ENCODE measurements at regions not wholly inside any gene's neighbourhood (a gene's known extent, or its start where the extent isn't known, plus 50 kb on each side); places are given as distances from the start of the nearest gene placed in this dataset.

DNA sequence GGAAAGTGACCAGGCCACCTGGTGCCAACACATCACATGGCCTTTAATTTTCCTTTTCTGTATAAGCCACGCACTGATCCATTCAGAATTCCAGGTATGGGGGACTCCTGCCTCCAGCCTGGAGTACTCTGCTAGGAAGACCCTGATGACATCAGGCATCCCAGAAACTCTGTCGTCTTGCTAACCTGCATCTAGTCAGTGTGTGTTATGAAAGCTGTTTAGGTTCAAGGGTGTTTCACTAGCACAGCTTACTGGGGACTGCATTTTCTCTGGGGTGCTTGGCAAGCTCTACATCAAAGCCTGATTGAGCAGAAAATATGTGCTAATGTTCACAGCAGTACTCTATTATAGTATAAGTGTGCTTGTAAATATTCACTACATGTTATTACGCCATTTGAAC is 100.6 kb upstream of the MGMT start:
- TF ChIP-seq, protein P1, sequence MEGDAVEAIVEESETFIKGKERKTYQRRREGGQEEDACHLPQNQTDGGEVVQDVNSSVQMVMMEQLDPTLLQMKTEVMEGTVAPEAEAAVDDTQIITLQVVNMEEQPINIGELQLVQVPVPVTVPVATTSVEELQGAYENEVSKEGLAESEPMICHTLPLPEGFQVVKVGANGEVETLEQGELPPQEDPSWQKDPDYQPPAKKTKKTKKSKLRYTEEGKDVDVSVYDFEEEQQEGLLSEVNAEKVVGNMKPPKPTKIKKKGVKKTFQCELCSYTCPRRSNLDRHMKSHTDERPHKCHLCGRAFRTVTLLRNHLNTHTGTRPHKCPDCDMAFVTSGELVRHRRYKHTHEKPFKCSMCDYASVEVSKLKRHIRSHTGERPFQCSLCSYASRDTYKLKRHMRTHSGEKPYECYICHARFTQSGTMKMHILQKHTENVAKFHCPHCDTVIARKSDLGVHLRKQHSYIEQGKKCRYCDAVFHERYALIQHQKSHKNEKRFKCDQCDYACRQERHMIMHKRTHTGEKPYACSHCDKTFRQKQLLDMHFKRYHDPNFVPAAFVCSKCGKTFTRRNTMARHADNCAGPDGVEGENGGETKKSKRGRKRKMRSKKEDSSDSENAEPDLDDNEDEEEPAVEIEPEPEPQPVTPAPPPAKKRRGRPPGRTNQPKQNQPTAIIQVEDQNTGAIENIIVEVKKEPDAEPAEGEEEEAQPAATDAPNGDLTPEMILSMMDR (IDR thresholded peaks at IDR 0.05) = no peak
- no peak for TF ChIP-seq POLR2A (IDR thresholded peaks at IDR 0.05)
- no peak for TF ChIP-seq EP300 (IDR thresholded peaks at IDR 0.05)

All from ovary (tissue), 3 donors.